HS-27A (cell line): ENCODE measurements at regions not wholly inside any gene's neighbourhood (a gene's known extent, or its start where the extent isn't known, plus 50 kb on each side); places are given as distances from the start of the nearest gene placed in this dataset.
"Not testable (repeated sequence)": the region's sequence is repeated elsewhere in the genome, so short reads cannot be mapped to it uniquely, and the experiment has no call there.

ENCODE experiments used
- DNase-seq: peaks from one replicate; pipeline ENCODE4 v3.0.0-alpha.2; 2012; ENCODE audit warnings: low read depth, missing footprints

DNA sequence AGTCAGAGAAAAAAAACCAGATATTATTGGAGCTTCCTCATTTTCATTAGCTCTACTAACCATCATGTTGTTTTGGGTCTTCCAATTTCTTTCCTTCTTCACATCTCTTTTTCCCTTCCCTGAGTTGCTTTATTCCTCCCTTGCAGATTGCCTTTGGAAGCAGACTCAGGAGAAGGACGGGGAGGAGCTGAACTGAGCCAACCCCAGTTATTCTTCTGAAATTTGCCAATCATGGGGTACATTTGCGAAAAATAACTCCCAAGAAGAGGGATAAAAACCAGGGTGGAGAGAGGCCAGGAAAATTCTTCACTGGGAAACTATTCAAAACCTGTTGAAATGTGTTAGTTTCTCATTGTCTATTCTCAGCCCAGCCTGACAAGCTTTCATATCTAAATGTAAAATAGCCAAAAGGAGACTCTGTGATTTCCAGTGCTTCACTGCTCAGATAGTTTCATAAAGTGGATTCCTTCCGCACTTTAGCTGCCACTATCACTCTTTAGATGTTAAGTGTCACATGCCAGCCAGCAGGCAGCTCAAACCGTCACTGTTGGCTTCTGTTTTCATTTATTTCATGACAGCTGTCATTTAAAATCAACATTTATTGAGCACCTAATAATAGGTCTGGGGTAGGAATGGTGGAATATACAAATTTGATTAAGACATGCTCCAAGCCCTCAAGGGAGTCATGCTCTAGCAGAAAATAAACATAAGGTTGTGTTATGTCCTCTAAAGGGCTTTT is 204.5 kb downstream of the SREK1 start:
- DNase-seq, result no peak

DNA sequence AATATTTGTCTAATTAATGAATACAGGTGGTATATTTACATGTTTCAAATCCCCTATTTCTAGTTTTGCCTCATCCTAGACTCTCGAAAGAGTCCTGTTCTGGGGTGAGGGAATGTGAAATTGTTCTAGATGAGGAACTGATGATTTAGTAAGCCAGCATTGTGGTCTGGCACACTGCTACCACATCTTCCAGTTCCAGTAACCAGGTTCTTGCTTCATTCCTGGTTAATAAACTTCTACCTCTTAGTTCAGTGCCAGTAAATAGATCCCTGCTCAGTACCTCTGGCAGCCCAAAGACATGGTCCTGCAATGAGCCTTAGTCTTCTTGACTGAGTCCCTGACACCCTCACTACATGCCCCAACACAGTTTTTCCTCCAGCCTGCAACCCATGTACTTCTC is 207.7 kb downstream of the SREK1 start:
- no peak for DNase-seq

DNA sequence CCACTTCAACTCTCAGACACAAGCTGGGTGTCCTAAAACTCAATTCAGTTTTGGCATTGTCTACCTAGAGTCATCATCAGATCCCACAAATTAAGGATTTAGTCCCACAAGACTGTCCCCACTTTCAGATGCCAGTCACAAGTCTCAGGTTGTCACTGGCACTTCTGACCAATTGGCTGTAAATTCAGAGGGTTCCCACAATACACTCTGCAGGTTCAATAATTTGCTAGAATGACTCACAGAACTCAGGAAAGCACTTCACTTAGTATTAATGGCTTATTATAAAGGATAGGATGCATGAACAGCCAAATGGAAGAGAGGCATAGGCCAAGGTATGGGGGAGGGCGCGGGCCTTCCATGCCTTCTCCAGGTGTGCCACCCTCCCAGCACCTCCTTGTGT is 209.1 kb downstream of the SREK1 start:
- DNase-seq, result no peak

DNA sequence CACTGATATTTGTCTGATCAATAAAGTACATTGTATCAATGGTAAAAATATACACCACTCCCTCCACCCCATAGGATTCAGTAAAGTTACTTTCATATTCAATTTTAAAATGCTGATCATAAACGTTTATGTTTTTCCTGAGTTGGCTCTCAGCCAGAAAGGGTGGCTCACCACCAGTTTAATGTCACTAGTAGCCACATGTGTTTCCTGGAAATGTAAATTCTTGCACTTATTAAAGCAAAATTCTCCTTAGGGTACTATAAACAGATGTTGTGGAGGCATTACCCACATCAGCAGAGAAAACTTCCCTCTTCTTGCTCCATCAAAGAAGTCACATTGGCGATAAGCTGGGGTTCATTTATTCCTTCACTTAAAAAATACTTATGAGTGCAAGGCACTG is 210.3 kb downstream of the SREK1 start:
- no peak for DNase-seq

DNA sequence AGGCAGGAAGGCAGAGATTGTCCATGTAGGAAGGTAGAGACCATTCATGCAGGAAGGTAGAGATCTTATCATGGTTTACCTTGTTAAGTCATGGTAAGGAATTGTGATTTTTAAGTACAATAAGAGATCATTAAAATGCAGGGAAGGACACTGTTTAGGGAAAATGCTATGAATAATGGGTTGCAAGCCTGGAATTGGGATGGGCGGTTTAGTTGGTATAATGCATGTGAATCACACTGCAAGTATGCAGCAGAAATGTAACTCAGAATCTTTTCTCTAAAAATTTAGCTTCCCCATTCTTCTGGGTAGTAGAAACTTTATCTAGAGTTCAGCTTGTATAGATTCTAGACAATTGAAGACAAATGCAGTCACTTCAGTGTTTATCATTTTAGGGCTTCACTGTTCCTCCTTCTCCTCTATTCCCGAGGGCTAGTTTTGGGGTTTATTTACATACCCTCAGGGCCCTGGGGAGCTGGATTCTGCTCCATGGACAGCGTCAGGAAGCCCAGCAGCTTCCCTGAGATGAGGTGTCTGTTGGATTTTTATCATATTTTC is 212.0 kb downstream of the SREK1 start:
- peak; percentile 19 for DNase-seq

DNA sequence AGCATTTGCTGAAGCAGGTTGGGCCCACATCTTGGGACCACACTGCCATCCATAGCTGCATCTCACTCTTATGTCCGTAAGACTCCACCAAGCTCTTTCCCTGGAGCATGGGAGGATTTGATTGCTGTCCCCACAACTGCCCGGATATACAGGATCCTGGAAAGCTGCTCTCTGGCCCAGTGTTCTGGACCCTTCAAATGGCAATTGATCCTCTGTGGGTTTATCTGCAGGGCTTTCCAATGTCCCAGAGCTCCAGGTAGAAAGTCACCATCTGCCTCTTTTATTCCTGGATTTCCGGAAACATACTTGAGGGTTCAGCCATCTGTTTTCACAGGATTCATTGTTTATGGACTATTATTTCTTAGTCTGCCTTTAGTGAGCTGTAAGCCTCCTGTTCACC is 214.6 kb downstream of the SREK1 start:
- DNase-seq, result no peak

DNA sequence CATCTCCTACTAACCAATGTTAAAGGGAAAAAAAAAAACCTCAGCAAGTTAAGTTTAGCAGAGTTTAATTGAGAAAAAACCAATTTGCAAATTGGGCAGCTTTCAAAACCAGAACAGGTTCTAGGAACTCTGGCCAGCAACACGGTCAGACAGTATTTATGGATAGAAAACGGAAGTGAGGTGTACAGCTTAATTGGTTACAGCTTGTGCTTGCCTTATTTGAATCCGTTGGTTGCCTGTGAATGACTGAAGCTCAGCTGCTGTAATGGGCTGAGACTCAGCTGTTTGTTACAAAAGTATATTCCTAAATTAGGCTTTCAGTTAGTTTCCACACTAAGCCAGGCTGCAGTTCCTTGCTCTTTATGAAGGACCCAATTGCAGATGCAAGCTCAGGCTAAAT is 217.0 kb downstream of the SREK1 start:
- no peak for DNase-seq

DNA sequence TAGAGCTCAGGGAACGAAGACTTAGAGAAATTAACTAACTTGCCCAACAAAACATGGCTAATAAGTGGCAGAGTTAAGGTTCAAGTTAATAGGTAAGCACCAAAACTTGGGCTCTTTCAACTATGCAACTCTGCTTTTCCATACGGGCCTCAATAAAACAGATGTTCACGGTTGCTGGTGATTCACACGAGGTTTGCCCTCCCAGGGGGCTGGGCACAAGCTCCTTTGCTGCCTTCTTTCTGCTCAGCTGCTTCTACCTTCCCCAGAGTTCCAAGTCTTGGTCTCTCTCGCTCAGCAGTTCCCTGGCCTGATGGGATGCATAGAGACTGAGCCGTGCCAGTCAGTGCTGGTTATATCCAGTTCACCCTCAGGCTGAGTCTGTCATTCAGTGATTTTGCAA is 217.9 kb downstream of the SREK1 start:
- DNase-seq, result no peak

DNA sequence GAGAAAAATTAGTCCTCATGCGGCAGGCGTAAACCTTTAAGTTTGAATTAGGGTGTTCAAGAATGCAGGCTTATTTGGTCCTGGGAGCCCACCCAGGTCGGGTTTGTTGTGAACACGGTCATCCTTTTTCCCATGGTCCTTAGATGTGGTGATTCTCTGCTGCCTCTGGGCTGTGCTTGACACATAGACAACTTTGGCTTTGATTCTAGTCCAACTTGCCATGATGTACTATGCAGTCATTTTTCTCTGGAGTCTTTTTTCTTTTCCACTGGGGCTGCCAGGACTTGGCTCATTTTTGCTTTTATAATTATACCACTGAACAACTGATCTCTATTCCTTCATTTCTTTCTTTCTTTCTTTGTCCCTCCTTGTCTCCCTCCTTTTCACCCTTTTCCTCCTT is 218.6 kb downstream of the SREK1 start:
- DNase-seq, result no peak

DNA sequence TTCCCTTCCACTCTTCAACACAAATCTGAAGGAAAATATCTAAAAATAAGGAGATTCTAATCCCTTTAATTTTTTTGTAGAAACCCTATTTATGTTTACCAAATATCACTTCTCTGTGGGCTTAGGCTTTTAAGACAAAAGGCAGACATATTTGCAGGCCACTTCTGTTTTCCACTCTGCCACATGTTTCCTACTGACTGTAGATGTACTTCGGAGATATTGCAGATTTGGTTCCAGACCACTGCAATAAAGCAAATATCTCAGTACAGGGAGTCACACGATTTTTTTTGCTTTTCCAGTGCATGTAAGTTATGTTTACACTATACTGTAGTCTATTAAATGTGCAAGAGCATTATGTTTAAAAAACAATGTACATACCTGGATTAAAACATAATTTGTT is 219.0 kb downstream of the SREK1 start:
- no peak for DNase-seq

DNA sequence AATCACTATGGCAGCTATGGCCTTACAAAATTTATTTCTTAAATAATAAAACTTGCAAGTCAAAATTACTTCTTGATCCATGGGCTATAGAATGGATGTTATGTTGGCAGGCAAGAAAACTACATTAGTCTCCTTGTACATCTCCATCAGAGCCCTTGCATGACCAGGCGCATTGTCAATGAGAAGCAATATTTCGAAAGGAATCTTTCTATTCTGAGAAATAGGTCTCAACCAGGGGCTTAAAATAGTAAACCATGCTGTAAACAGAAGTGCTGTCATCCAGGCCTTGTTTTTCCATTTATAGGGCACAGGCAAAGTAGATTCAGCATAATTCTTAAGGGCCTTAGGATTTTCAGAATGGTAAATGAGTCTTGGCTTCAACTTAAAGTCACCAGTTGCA is 220.1 kb downstream of the SREK1 start:
- no peak for DNase-seq

DNA sequence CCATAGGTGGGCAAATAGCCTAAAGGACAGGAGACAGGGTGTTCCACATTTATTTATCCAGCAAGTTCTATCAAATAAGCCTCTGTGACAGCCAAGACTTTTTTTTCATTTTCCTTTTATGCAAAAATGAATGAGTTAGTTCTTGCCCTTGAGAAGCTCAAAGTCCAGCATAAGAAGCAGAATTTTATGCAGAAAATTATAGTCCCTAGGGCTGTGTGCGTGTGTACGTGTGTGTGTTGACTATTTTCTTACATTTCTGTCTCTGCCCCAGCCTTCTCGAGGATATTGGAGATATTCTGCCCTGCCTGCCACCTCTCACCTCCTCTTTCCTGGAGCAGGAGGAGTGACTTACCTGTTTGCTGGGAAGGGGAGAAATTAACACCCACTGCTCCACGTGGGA is 221.9 kb downstream of the SREK1 start:
- DNase-seq, result no peak

DNA sequence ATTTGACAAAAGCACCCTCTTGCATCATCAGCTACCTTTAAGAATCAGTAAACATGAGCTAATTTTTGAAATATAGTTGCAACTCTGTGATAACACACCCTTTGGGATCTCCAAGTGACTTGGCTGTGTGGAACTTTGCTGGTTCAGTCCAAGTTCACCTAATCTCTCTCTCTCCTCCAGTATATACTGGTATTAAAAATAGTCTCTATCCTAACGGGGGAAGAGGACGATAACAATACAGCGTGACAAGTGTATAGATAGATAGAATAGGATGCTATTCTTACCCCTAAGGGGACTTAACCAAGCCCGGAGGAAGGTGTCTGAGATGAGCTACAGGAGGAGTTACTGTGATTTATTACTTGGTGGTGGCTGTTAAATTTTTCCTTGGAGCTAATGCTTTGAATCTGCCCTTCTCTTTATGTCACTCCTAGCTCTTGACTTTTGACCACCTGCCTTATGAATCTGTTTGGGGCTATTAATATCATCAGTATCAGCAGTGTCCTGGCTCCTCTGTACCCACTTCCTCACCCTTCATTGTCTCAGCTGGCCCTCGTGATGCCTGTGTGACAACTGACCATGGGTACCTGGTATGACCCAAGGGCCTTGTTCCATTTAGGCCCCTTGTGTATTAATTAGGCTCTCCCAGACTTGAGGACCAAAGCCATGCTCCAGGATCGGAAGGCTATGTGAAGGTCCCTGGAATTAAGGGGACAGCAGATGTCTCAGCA is 223.9 kb downstream of the SREK1 start:
- no peak for DNase-seq

DNA sequence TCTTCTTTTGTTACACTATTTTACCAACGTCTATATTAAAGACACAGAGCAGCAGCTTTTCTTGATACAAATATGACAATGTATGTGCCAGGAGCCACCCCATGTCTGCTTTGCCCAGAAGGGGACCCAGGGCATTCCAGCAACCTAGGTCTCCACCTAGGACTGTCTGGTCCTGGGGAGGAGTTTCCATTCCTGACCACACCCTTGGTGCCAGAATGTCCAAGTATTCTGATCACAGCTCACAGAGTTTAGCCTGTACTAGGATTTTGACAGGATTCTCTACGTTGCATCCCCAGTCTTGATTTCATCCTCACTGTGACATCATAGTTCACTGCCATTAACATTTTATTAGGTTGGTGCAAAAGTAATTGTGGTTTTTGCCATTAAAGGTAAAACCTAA is 224.7 kb downstream of the SREK1 start:
- DNase-seq, result no peak

DNA sequence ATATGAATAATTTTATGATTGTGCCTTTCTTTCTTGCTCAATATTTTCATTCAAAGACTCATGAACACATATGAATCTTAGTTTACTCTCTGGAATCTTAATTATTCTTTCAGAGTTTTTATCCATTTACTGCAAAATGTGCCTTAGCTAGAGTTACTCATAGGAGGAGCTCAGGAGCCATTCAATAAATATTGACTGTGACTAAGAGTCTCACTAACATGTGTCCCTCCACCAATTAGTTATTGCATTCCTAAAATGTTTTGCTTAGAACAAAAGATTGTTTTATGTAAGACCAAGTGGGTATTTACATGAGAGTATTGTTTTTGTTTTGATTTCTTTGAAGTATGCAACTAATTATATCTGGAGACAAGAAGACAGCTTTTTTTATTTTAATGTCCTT is 218.4 kb upstream of the MAST4 start:
- DNase-seq, result no peak

DNA sequence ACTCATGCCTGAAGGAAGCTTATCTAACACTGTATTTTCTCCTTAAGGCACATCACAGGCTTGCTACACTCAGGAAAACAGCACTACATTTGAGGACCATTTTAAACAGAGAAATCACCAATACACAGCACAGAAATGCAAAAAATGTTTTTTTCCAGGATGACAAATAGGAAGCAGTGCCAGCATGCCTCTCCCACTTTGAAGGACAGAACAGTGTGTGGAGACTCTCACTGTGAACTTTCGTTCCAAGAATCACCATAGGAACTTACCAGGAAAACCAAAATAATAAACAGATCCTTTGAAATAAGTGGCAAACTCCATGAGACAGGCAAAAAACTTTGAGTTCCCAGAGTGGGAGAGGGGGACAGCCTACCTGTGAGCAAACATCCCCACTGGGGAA is 217.8 kb upstream of the MAST4 start:
- no peak for DNase-seq

DNA sequence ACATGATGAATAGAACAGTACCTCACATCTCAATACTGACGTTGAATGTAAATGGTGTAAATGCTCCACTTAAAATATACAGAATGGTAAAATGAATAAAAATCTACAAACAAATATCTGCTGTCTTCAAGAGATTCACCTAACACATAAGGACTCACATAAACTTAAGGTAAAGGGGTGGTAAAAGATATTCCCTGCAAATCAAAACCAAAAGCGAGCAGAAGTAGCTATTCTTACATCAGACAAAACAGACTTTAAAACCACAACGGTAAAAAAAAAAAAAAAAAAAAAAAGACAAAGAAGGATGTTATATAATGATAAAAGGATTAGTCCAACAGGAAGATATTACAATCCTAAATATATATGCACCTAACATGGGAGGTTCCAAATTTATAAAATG is 214.0 kb upstream of the MAST4 start:
- no peak for DNase-seq

DNA sequence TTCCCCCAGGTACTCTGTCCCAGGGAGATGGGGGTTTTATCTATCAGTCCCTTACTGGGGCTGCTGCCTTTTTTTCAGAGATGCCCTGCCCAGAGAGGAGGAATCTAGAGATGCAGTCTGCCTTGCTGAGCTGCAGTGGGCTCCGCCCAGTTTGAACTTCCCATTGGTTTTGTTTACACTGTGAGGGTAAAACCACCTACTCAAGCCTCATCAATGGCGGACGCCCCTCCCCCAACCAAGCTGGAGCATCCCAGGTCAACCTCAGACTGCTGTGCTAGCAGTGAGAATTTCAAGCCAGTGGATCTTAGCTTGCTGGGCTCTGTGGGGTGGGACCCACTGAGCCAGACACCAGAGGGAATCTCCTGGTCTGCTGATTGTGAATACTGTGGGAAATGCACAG is 191.0 kb upstream of the MAST4 start:
- DNase-seq, result not testable (repeated sequence)

DNA sequence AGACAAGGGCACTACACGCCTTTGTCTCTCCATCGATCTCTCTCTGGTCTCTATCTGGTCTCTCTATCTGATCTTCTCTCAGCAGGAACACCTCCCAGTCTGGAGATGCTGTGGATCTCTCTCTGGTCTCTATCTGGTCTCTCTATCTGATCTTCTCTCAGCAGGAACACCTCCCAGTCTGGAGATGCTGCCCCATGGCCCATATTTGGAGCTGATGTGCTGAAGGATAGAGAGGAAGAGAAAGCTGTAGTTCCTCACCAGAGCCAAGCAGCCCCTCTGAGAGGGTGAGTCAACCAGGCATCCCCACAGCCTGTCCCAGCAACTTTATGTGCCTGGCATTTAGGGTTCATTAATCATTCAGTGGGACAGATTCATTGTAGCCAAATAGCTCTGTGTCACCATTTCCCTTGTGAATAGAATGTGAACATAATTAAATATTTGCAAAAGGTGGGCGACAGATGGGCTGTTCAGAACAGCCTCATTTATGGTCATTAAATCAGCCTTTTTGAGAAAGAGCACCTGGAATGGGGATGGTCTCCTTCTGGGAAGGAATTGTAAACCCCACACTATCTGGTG is 189.3 kb upstream of the MAST4 start:
- no peak for DNase-seq

DNA sequence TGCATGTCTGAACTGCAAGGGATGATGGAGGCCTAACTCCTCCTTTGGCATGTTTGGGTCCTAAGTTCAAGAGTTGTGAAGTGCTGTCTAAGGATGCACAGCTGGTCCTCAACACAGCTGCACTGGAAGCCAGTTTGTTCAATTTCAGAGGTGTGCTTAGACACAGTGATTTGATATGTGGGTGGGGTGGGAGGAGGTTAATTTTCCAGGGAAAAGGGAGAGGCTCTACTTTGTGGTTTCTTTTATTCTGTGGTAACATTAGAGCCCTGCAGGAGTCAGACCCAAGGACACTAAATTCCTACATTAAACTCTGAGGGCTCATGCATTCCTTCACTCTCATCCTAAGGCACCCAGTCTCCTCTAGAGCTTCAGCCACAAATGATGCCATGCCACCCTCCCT is 188.4 kb upstream of the MAST4 start:
- DNase-seq, result no peak

DNA sequence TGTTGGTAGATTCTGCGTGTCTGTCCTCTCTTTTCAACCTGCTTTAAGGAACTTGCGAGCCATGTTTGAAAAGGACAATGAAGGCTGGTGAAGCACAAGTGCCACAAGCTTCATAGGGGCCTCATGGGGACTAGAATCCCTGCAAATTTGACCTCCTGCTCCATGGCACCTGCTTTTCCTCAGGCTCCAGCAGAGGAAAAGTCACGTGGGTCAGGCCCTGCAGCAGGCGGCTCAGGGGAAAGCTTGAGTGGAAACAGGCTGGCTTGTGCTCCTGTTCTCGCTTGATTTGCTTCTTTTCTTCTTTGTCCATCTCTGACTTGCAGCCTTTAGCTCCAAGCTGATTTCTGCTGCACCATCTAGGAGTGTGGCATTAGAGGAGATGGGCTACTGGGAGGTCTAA is 187.6 kb upstream of the MAST4 start:
- no peak for DNase-seq

DNA sequence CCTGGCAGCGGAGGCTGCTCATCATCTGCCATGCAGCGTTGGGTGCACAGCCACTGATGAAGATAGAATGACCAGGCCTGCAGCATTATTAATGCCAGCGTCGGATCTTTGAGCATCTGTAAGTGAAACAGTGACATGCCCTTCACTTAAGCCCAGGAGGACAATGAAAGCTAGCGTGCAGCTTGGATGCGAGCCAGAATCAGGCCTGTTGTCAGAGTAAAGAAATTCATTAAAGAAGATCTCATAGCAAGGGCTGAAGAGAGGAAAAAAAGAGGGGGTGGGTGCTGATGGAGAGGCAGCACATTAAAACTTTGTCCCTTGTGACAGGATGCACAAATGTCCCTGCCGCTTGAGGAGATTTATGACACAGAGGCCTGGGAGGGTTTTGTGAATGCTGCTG is 186.1 kb upstream of the MAST4 start:
- no peak for DNase-seq

DNA sequence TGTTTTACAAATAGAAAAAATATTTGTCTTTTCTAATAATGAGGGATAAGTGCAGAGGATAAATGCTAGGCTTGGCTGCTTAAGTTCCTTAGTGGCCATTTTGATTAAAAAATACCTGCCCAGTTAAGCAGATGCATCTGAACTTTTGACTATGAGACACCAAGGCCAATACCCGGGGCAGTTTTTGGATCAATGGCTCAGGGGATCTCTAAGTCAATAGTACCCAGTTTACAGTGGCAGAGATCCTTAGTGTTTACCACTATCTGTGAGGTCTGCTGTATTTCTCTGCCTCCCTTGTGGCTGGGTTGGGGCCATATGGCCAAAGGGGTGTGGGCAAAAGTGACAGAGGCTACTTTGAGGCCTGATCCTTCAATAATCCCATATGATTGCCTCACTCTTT is 184.5 kb upstream of the MAST4 start:
- DNase-seq, result no peak
